NCI-H1436 (cell line): ENCODE measurements at regions not wholly inside any gene's neighbourhood (a gene's known extent, or its start where the extent isn't known, plus 50 kb on each side); places are given as distances from the start of the nearest gene placed in this dataset.
"Not testable (repeated sequence)": the region's sequence is repeated elsewhere in the genome, so short reads cannot be mapped to it uniquely, and the experiment has no call there.

ENCODE experiments used
- DNase-seq: peaks from one replicate; lab custom pipeline; 2025; lab: John Stamatoyannopoulos, UW

- DNase-seq: no peak
These were observed 542.3 kb upstream of the ADGRL3 start for GRCh38 chr4:60657807-60658206.

- no peak for DNase-seq
These were observed 536.4 kb upstream of the ADGRL3 start for GRCh38 chr4:60663769-60664168.

DNA sequence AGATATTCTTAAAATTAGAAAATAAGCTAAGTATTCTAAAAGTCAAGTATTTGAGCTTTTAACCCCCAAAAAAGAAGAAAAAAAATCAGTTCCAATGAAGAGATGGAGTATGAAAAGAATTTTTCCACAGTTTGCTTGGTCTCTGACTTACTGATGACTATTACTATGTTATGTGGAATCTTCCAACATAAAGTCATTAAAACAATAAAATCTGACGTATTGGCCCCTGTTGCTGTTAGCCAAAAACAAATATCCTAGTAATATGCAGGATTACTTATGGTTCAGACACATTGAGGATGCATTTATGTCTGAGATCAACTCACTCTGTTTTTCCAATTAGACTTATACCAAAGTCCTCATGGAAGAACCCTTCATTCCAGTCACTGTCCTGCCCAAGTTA, 517.2 kb upstream of the ADGRL3 start:
- no peak for DNase-seq

DNA sequence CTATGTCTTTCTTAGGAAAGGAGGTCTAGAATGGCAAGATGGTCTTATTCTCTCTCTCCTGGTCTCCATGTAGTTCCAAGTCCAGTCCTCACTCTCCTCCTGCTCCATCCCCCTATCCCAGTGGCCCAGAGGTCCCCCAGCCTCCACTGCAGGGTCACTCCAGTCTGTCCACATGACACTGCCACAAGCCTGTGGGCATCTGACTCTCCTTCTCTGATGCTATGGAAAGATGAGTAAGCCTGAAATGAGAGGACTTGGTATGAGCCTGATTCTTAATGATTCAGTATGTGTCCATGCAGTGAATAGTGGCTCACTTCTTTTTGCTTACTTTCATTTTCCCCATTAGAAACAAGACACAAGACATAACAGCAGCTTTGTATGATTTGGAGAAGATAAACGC, 516.8 kb upstream of the ADGRL3 start:
- no peak for DNase-seq

DNA sequence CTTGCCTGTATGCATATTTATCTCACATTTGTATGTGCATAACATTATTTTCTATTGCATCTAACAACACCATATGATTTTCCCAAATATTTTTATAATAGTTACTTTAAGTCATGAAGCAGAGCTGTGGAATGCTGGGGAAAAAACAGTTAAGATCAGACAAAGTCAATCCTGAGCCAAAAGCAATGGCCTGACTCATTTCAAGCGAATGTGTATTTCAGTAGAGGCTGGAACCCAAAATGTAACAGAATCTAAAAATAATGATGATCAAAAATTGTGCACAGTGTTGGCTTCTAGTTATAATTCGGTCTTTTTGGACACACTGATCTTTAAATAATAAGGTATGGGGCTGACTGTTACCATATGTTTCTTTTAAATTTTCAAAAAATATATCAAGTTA, 516.2 kb upstream of the ADGRL3 start:
- DNase-seq: no peak

- DNase-seq: not testable (repeated sequence)
These were observed 504.1 kb upstream of the ADGRL3 start for GRCh38 chr4:60696062-60696461.

DNA sequence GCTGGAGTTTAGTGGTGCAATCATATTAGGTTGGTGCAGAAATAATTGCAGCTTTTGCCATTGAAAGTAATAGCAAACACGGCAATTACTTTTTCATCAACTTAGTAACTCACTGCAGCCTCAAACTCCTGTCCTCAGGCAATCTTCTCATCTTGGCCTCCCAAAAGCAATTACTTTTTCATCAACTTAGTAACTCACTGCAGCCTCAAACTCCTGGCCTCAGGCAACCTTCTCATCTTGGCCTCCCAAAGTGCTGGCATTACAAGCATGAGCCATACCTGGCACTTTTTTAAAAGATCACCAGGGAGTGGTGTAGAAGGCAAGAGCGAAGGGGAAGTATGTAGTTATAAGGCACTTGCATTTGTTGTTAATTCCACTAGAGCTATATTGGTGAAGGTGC, 491.1 kb upstream of the ADGRL3 start:
- DNase-seq: no peak

DNA sequence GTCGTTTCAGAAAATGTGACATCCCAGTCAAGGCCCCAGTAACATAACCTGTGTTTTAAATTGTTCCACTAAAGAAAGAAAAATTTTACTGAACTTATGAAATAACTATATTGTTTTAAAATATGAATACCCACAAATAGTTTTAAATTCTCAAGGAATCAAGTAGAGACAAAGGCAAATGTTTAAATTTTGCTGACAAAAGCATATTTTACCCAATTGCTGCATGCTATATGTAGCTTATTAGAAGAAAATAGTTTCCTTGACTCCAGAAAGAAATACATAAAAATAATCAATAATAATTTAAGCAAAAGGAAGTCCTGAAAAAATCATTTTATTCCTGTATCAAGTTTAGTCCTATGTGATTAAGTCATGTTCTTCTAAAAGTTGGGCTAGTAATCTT, 481.3 kb upstream of the ADGRL3 start:
- no peak for DNase-seq

GRCh38 chr4:60721685-60722084, 478.4 kb upstream of the ADGRL3 start:
- DNase-seq: no peak

- DNase-seq: no peak
These were observed 476.3 kb upstream of the ADGRL3 start for GRCh38 chr4:60723796-60724195.

DNA sequence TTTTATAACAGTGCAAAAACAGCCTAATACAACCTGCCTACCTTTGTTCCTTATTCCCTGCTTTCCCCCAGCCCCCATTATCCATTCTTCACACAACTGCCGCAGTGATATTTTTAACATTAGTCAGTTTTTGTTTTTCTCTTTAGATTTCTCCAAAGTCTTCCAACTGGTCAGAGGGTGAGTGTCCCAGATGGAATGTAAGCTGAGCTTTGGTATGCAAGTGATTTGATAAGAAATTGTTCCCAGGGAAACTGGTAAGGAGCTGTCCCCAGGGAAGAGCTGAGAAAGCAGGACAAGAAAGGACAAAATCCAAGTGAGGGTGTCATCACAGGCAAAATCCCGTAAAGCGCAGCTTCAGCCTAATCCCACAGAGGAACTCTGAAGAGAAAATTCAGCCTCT, 475.5 kb upstream of the ADGRL3 start:
- DNase-seq: no peak

DNA sequence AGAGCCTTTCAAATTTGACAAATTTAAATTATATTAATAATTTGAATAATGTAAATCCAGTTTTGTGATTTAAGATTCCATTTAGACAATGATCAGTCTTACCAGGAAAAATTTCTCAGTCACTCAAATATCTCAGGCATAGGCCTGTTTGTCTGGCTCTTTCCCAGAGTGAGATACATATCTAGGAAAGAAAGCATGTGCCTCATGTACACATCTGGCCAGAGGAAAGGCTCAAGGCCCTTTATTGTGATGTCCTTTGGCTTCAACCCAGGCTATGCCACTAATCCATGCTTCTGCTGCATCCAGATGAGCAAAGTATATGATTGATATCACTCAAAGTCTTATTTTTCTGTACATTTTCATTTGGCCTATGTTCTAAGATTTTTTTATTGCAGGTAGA, 473.3 kb upstream of the ADGRL3 start:
- DNase-seq: no peak

- DNase-seq: no peak
These were observed 470.9 kb upstream of the ADGRL3 start for GRCh38 chr4:60729194-60729593.

DNA sequence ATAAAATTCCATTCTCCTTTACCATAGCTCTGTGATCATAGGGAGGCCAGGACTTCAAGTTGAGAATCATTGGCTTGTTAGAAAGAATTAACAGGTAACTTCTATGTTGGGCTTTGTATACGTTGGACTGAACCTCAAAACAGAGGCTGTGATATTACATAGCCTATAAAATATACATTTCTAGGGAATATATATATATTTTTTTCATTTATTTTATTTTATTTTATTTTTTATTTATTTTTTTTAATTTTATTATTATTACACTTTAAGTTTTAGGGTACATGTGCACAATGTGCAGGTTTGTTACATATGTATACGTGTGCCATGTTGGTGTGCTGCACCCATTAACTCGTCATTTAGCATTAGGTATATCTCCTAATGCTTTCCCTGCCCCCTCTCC, 470.4 kb upstream of the ADGRL3 start:
- DNase-seq: not testable (repeated sequence)

DNA sequence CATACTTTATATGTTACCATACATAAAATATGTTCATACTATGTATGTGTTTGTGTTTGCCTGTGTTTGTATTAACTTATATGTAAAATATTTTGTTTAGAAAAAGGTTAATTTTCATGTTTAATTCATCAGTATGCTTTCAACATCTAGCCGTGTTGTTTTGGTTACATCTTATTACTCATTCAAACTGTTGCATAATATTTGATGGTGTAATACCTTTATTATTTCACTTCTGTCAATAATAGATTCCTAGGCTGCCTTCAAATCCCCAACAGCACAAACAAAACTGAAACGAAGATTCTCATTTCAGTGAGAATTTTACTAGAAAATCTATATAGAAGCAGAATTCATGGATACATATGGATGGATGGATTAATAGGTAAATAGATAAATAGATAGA, 462.3 kb upstream of the ADGRL3 start:
- DNase-seq: no peak

- no peak for DNase-seq
These were observed 456.5 kb upstream of the ADGRL3 start for GRCh38 chr4:60743654-60744053.

DNA sequence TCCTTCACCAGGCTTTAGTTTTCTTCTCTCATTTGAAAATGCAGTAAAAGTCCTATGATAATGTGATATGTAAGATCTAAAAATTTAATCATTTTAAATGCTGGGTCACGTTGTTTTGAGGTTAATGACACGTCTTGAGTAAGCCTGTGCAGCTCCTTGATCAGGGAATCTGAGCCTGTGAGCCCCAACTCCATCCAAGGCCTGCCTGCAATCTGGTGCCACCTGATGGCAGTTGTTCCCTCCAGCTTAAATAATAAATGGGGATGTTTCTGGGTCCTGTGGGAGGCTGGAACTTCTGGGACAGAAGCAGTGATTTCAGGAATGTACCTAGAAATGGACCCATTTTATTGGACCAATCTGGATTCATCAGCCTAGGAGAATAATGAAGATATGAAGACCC, 455.4 kb upstream of the ADGRL3 start:
- DNase-seq: no peak

- no peak for DNase-seq
These were observed 454.1 kb upstream of the ADGRL3 start for GRCh38 chr4:60745800-60746571.

DNA sequence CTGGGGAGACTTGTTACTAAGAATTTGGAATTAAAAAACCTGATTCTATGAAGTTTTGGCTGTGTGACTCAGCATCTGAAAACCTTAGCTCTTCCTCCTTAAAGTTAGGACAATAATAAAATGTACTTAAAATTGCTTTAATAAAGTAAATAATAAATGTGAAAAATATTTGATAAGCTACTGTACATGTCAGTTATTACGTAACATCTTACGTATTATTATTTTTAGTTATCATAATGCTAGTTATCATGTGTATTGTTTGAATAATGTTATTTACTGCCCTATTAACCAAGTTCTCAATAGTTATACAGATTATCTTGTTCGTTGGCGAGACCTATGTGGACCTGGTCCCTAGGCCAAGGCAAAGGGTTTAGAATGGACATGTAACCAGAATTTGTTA, 449.2 kb upstream of the ADGRL3 start:
- no peak for DNase-seq

DNA sequence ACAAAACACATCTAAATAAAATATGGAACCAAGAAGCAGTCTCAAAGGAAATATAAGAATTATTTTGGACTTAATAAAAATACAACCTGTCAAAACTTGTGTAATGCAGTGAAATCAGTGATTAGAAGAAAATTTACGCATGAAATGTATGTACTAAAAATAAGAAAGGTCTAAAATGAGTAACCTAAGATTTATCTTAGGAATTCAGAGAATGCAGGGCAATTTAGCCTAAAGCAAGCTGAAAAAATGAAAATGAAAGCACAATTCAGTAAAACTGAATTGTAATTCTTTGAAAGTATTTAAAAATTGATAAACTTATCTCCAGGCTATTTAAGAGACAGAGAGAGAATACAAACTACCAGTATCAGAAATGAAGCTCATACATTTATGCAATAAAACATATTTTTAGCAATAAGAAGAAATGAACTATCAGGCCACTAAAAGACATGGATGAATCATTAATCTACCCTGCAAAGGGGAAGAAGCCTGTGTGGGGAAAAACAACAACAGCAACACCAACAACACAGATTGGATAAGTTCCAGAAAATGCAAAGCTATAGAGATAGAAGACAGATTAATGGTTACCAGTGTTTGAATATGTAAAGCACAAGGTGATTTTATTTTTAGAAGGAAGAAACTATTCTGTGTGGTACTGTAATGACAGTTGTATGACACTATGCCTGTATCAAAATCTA, 442.0 kb upstream of the ADGRL3 start:
- no peak for DNase-seq

- DNase-seq: no peak
These were observed 440.4 kb upstream of the ADGRL3 start for GRCh38 chr4:60759518-60760245.

DNA sequence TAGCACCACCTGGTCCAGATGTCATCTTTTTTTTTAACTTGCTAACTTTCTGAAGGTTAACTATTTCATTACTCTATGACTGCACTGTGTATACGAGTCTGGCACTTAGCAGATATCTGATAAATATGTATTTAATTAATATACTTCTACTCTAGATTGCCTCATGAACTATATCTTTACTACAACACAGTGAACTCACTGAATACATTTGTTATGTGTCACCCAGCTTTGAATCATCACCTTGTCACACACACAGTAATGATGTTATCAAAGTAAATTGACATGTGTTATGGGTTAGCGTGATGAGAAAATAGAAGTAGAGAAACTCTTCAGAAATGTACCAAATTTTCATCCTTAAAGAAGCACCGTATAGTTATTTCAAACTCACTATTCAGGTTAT, 419.3 kb upstream of the ADGRL3 start:
- no peak for DNase-seq

DNA sequence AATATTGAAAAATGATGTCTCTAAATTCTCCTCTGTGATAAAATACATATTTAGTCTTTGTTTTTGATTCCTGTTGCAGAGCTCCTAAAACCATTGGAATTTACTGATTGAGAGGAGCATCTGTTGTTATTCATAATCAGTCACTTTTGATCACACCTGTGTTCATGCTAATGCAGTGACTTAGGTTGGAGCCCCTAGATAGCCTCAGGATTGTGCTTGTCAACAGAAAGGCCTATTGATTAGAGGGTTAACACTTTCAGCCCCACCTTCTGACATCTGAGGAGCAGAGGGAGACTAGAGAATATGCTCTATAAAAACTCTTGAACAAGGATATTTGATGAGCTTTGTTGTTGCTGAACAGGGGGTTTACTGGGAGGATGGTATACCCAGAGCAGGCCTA, 409.5 kb upstream of the ADGRL3 start:
- DNase-seq: no peak
